Adrenal gland (tissue), 9 donors: ENCODE measurements at regions not wholly inside any gene's neighbourhood (a gene's known extent, or its start where the extent isn't known, plus 50 kb on each side); places are given as distances from the start of the nearest gene placed in this dataset.

Experiments used
- DNase-seq, 7 donors: peaks; one replicate each; pipeline ENCODE4 v3.0.0-alpha.2; 2019 to 2020
- H3K27ac ChIP-seq, 5 donors: fragments of 200-600 bp; sonication (generic) in 4 of 5; 1 replicate in 3 of 5; 2 replicates in 2 of 5; pipeline versions ENCODE4 v1.5.1 to v1.8.0; 2016 to 2020; ENCODE audit warnings: mild to moderate bottlenecking in 1 of 5
- H3K27me3 ChIP-seq: fragments of 200-600 bp; 2 replicates; pipeline ENCODE4 v1.8.0; 2021
- H3K36me3 ChIP-seq, 2 donors: fragments of 200-600 bp; replicated peaks in 1 of 2; 1 replicate in 1 of 2; 2 replicates in 1 of 2; pipeline versions ENCODE4 v1.5.1 to v1.8.0; 2018 to 2022
- H3K4me1 ChIP-seq, 2 donors: fragments of 200-600 bp; replicated peaks in 1 of 2; 1 replicate in 1 of 2; 2 replicates in 1 of 2; pipeline versions ENCODE4 v1.5.1 to v1.8.0; 2018 to 2021
- H3K4me3 ChIP-seq, 4 donors: fragments of 200-600 bp; sonication (generic) in 3 of 4; one replicate each; pipeline ENCODE4 v1.5.1; 2016 to 2018
- H3K9me3 ChIP-seq, 3 donors: fragments of 200-600 bp; sonication (generic) in 1 of 3; replicated peaks in 1 of 3; 1 replicate in 2 of 3; 2 replicates in 1 of 3; pipeline versions ENCODE4 v1.5.1 to v1.8.0; 2016 to 2021
- POLR2A ChIP-seq, 2 donors: fragments of 450-650 bp; IDR thresholded peaks; one replicate each; pipeline ENCODE4 v1.6.1; 2017; ENCODE audit warnings: antibody characterized with exemption in 2 of 2, mild to moderate bottlenecking in 2 of 2, moderate library complexity in 1 of 2
- WGBS, 4 donors: extraction: QIAGEN DNeasy Blood & Tissue Kit in 2 of 4; methylation state at CpG; one replicate each; pipeline versions ENCODE4 v1.1.5 to v1.1.7; 2013 to 2017; 5-methylcytosine and 5-hydroxymethylcytosine counted together
- intact Hi-C, 2 donors: fragments of 100-400 bp; cut with DNase I; formaldehyde crosslinking; loops; one replicate each; pipeline versions ENCODE4 v1.14.1 to v1.15.0; 2022 to 2023
- TF ChIP-seq, protein P1 (sequence below), 6 experiments: fragments of 450-650 bp in 4 of 6; fragments of 200-600 bp in 2 of 6; sonication (generic) in 1 of 6; IDR thresholded peaks; 1 replicate in 5 of 6; 2 replicates in 1 of 6; pipeline versions ENCODE4 v1.5.1 to v1.8.0; 2016 to 2021; ENCODE audit warnings: antibody characterized with exemption in 6 of 6, mild to moderate bottlenecking in 2 of 6, moderate library complexity in 1 of 6
- donor health status: healthy with polysubstance abuse.
- donor health status: Bipolar disorder and iron deficiency.
- donor health status: DM: yes; HTN: yes; CAD: no.
- donor health status: DM: no; HTN: no; CAD: no.
- donor health status: DM: no; HTN: no; CAD: no.

DNA sequence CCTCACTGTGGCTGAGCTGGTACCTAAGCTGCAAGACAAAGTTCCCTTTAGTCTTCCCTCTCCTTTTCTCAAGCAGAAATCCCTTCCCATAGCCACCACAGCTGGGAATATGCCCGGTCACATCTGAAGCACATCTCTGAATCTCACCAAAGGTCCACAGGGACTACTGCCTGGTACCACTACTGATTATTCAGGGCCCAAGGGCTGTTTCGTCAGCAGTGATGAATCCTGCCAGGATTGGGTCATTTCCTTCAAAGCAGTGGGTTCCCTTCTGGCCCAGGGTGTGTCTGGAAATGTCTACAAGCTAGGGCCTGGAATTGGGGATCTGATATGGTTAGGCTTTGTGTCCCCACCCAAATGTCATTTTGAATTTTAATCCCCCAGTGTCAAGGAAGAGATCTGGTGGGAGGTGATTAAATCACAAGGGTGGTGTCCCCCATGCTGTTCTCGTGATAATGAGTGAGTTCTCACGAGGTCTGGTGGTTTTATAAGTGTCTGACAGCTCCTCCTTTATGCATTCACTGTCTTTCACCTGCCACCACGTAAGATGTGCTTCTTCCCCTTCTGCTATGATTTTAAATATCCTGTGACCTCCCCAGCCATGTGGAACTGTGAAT lies 83.2 kb upstream of the FST start:
- intact Hi-C loops: no loop called here
- H3K27me3 ChIP-seq: no peaks in the 10 kb centered on the region
- WGBS, 4 donors: 79 to 87% (median 83%) methylated on average over 5 of the region's 5 CpGs
- no peaks in the 10 kb centered on the region for H3K9me3 ChIP-seq
- no peak overlapping the region for H3K27ac ChIP-seq
- no peaks in the 10 kb centered on the region for H3K36me3 ChIP-seq
- no peak for DNase-seq
- TF ChIP-seq, protein P1, sequence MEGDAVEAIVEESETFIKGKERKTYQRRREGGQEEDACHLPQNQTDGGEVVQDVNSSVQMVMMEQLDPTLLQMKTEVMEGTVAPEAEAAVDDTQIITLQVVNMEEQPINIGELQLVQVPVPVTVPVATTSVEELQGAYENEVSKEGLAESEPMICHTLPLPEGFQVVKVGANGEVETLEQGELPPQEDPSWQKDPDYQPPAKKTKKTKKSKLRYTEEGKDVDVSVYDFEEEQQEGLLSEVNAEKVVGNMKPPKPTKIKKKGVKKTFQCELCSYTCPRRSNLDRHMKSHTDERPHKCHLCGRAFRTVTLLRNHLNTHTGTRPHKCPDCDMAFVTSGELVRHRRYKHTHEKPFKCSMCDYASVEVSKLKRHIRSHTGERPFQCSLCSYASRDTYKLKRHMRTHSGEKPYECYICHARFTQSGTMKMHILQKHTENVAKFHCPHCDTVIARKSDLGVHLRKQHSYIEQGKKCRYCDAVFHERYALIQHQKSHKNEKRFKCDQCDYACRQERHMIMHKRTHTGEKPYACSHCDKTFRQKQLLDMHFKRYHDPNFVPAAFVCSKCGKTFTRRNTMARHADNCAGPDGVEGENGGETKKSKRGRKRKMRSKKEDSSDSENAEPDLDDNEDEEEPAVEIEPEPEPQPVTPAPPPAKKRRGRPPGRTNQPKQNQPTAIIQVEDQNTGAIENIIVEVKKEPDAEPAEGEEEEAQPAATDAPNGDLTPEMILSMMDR (IDR thresholded peaks at IDR 0.05): no peak
- TF ChIP-seq POLR2A (IDR thresholded peaks at IDR 0.05): no peak
- H3K4me3 ChIP-seq: no peak overlapping the region
- no peaks in the 10 kb centered on the region for H3K4me1 ChIP-seq

DNA sequence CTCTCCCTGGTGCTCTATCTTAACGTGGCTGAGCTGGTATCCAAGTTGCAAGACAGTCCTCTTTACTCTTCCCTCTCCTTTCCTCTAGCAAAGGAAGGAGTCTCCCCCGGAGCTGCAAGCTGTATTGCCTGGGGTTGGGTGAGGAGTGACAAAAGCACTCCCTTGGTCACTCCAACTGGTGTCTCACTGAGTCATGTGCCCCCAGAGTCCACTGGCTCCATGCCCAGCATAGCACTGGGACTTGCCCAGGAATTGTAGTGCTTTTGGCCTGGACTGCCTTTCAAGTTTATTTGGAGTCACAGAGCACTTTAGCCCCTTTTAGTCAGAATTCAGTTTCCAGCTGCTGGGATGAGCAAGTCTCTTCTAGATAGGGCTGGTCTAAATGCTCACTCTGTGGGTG lies 82.6 kb upstream of the FST start:
- no peaks in the 10 kb centered on the region for H3K9me3 ChIP-seq
- no peak overlapping the region for H3K4me3 ChIP-seq
- H3K36me3 ChIP-seq: no peaks in the 10 kb centered on the region
- DNase-seq: peak; percentile 53 to 86 (median 84)
- intact Hi-C loops: no loop called here
- H3K4me1 ChIP-seq: no peaks in the 10 kb centered on the region
- 36 to 64% (median 46%) methylated on average over 1 to 2 of the region's 2 CpGs for WGBS, 4 donors
- TF ChIP-seq, protein P1 (IDR thresholded peaks at IDR 0.05): no peak
- no peak for TF ChIP-seq POLR2A (IDR thresholded peaks at IDR 0.05)
- no peak overlapping the region for H3K27ac ChIP-seq
- H3K27me3 ChIP-seq: no peaks in the 10 kb centered on the region

DNA sequence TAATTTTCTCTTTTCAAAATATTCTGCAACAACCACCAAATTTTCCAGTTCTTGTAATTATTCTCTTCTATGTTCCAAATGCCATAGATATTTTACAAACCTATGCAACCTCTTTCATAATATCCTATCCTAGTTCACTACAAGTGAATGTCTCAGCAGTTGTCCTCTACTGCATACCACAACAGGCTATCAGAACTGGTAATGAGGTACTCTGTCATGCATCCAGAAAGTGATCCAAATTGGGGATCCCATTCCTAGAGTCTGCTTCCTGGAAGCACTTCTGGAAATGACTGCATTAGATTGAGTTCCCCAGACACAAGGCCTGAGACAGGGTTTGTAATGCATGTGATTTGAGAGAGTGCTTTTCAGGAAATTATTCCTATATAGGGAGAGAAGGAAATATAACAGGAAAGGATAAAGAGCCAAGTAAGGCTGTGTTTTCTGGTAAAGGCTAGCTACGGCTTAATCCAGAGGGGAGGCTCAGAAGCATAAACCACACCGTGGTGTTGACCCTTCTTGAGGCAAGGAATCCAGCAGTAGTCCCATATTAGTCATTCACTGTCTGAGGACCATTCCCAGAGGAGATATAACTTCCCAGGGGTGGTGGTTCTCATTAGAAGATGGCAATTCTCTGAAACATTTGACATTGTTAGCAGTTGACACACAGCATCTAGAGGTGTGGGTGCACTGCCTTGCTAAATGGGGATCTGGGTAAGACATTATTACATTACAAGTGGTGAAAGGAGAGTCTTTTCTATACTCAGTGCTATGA lies 80.3 kb upstream of the FST start:
- intact Hi-C loops: no loop called here
- Histone ChIP-seq H3K9me3 (no peaks in the 10 kb centered on the region), H3K4me1 (no peaks in the 10 kb centered on the region), H3K4me3 (no peak overlapping the region), H3K27me3 (no peaks in the 10 kb centered on the region), H3K27ac (no peak overlapping the region), H3K36me3 (no peaks in the 10 kb centered on the region)
- no peak for TF ChIP-seq POLR2A (IDR thresholded peaks at IDR 0.05)
- TF ChIP-seq, protein P1 (IDR thresholded peaks at IDR 0.05): no peak
- DNase-seq: no peak
- 79 to 89% (median 84%) methylated on average over 2 of the region's 2 CpGs for WGBS, 4 donors

DNA sequence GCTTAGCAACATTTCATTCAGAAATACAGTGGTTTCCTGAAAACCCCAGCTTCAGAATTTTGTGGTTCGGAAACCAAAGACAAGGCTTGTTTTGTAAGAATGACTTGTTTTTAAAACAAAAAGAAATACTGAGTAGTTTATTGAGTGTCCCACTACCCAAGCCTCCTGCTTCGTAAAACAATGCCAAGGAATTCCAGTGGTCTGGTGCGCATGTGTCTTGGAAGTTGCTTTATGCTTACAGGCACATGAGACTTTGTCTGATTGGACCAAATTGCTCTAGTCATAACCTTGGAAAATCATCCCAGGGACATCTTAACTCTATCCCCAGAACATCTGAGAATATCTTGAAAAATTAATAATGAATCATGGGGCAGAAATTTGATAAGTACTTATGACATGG lies 77.1 kb upstream of the FST start:
- no peak overlapping the region for H3K4me3 ChIP-seq
- H3K9me3 ChIP-seq: no peaks in the 10 kb centered on the region
- DNase-seq: no peak
- intact Hi-C loops: no loop called here
- WGBS, 4 donors: 70 to 80% (median 75%) methylated on average over 3 of the region's 3 CpGs
- no peaks in the 10 kb centered on the region for H3K36me3 ChIP-seq
- no peak for TF ChIP-seq POLR2A (IDR thresholded peaks at IDR 0.05)
- TF ChIP-seq, protein P1 (IDR thresholded peaks at IDR 0.05): no peak
- no peaks in the 10 kb centered on the region for H3K4me1 ChIP-seq
- H3K27me3 ChIP-seq: no peaks in the 10 kb centered on the region
- H3K27ac ChIP-seq: no peak overlapping the region
